HUES48 (cell line): ENCODE measurements at regions not wholly inside any gene's neighbourhood (a gene's known extent, or its start where the extent isn't known, plus 50 kb on each side); places are given as distances from the start of the nearest gene placed in this dataset.

Source experiments
- H3K27ac ChIP-seq: one replicate; pipeline ENCODE4 v1.7.0; 2013; ENCODE audit warnings: low read depth, low read length, inconsistent platforms
- H3K27me3 ChIP-seq: 2 replicates; pipeline ENCODE4 v1.6.1; 2013; ENCODE audit warnings: mild to moderate bottlenecking, low read length; ENCODE audit not compliant: control insufficient read depth, insufficient read depth
- H3K36me3 ChIP-seq: 2 replicates; pipeline ENCODE4 v1.6.1; 2013; ENCODE audit warnings: low read length; ENCODE audit not compliant: control insufficient read depth, insufficient read depth
- H3K4me1 ChIP-seq: 2 replicates; pipeline ENCODE4 v1.6.1; 2013; ENCODE audit warnings: mild to moderate bottlenecking, low read length; ENCODE audit not compliant: control insufficient read depth, insufficient read depth
- H3K4me3 ChIP-seq: 2 replicates; pipeline ENCODE4 v1.5.1; 2013; ENCODE audit warnings: mild to moderate bottlenecking, low read depth, low read length
- H3K9ac ChIP-seq: 2 replicates; pipeline ENCODE4 v1.6.1; 2013; ENCODE audit warnings: mild to moderate bottlenecking, low read depth, low read length, moderate library complexity
- H3K9me3 ChIP-seq: 2 replicates; pipeline ENCODE4 v1.6.1; 2013; ENCODE audit warnings: low read length; ENCODE audit not compliant: control insufficient read depth, insufficient read depth

- no peaks in the 10 kb centered on the region for H3K36me3 ChIP-seq
- H3K27ac ChIP-seq, result no peak overlapping the region
- peaks cover 17% of the 10 kb centered on the region for H3K4me1 ChIP-seq
- H3K9ac ChIP-seq, result no peak overlapping the region
- H3K9me3 ChIP-seq, result no peaks in the 10 kb centered on the region
- no peaks in the 10 kb centered on the region for H3K27me3 ChIP-seq
- H3K4me3 ChIP-seq, result no peak overlapping the region
Measured at GRCh38 chr5:167892352-167893115, 398.9 kb upstream of the WWC1 start.

GRCh38 chr5:167893271-167893670, 398.2 kb upstream of the WWC1 start:
- no peak overlapping the region for H3K27ac ChIP-seq
- H3K4me3 ChIP-seq, result no peak overlapping the region
- no peaks in the 10 kb centered on the region for H3K27me3 ChIP-seq
- no peaks in the 10 kb centered on the region for H3K9me3 ChIP-seq
- H3K4me1 ChIP-seq, result peaks cover 20% of the 10 kb centered on the region
- H3K9ac ChIP-seq, result no peak overlapping the region
- H3K36me3 ChIP-seq, result no peaks in the 10 kb centered on the region

- H3K36me3 ChIP-seq, result no peaks in the 10 kb centered on the region
- no peak overlapping the region for H3K27ac ChIP-seq
Measured at GRCh38 chr5:167894631-167895472, 396.6 kb upstream of the WWC1 start.

GRCh38 chr5:167895899-167896659, 395.4 kb upstream of the WWC1 start:
- no peaks in the 10 kb centered on the region for H3K36me3 ChIP-seq
- H3K4me1 ChIP-seq, result peaks cover 21% of the 10 kb centered on the region
- no peak overlapping the region for H3K27ac ChIP-seq
- H3K27me3 ChIP-seq, result no peaks in the 10 kb centered on the region
- H3K4me3 ChIP-seq, result no peak overlapping the region
- no peak overlapping the region for H3K9ac ChIP-seq
- H3K9me3 ChIP-seq, result no peaks in the 10 kb centered on the region

More at GRCh38 chr5:167894631-167895472, 396.6 kb upstream of the WWC1 start:
- peaks cover 23% of the 10 kb centered on the region for H3K4me1 ChIP-seq
- no peaks in the 10 kb centered on the region for H3K9me3 ChIP-seq
- no peak overlapping the region for H3K4me3 ChIP-seq
- H3K27me3 ChIP-seq, result no peaks in the 10 kb centered on the region
- no peak overlapping the region for H3K9ac ChIP-seq

GRCh38 chr5:167896814-167897213, 394.6 kb upstream of the WWC1 start:
- Histone ChIP-seq H3K27ac (no peak overlapping the region), H3K4me1 (peaks cover 21% of the 10 kb centered on the region), H3K27me3 (no peaks in the 10 kb centered on the region), H3K36me3 (no peaks in the 10 kb centered on the region), H3K4me3 (no peak overlapping the region), H3K9ac (no peak overlapping the region), H3K9me3 (no peaks in the 10 kb centered on the region)

- no peak overlapping the region for H3K4me3 ChIP-seq
- H3K27ac ChIP-seq, result no peak overlapping the region
- H3K4me1 ChIP-seq, result peaks cover 21% of the 10 kb centered on the region
- H3K9ac ChIP-seq, result no peak overlapping the region
- no peaks in the 10 kb centered on the region for H3K9me3 ChIP-seq
- H3K27me3 ChIP-seq, result no peaks in the 10 kb centered on the region
- no peaks in the 10 kb centered on the region for H3K36me3 ChIP-seq
Measured at GRCh38 chr5:167897371-167897770, 394.1 kb upstream of the WWC1 start.

GRCh38 chr5:167898361-167899042, 392.9 kb upstream of the WWC1 start:
- Histone ChIP-seq H3K27ac (no peak overlapping the region), H3K27me3 (no peaks in the 10 kb centered on the region), H3K9ac (no peak overlapping the region), H3K9me3 (no peaks in the 10 kb centered on the region), H3K4me3 (peak overlapping the region; percentile 10; the same call in 1 of the 2 replicates), H3K4me1 (peaks cover 21% of the 10 kb centered on the region), H3K36me3 (no peaks in the 10 kb centered on the region)

- Histone ChIP-seq H3K27me3 (no peaks in the 10 kb centered on the region), H3K9ac (no peak overlapping the region), H3K4me3 (no peak overlapping the region), H3K4me1 (peaks cover 21% of the 10 kb centered on the region), H3K9me3 (no peaks in the 10 kb centered on the region), H3K36me3 (no peaks in the 10 kb centered on the region), H3K27ac (no peak overlapping the region)
Measured at GRCh38 chr5:167899490-167900070, 391.9 kb upstream of the WWC1 start.

- H3K36me3 ChIP-seq, result no peaks in the 10 kb centered on the region
- H3K9ac ChIP-seq, result no peak overlapping the region
- H3K27ac ChIP-seq, result no peak overlapping the region
- H3K9me3 ChIP-seq, result no peaks in the 10 kb centered on the region
- H3K4me1 ChIP-seq, result peaks cover 27% of the 10 kb centered on the region
- H3K27me3 ChIP-seq, result no peaks in the 10 kb centered on the region
- no peak overlapping the region for H3K4me3 ChIP-seq
Measured at GRCh38 chr5:167900340-167900935, 391.0 kb upstream of the WWC1 start.

GRCh38 chr5:167902298-167902697, 389.1 kb upstream of the WWC1 start:
- no peaks in the 10 kb centered on the region for H3K27me3 ChIP-seq
- peaks cover 39% of the 10 kb centered on the region for H3K4me1 ChIP-seq

More at GRCh38 chr5:167902298-167902697, 389.1 kb upstream of the WWC1 start:
- Histone ChIP-seq H3K27ac (no peak overlapping the region), H3K36me3 (no peaks in the 10 kb centered on the region), H3K9ac (no peak overlapping the region), H3K9me3 (no peaks in the 10 kb centered on the region), H3K4me3 (no peak overlapping the region)
